Endothelial cell of umbilical vein (primary cell): ENCODE measurements at regions not wholly inside any gene's neighbourhood (a gene's known extent, or its start where the extent isn't known, plus 50 kb on each side); places are given as distances from the start of the nearest gene placed in this dataset.

Experiments
- CTCF ChIP-seq, 2 donors: IDR thresholded peaks; 1 replicate in 1 of 2; 2 replicates in 1 of 2; pipeline ENCODE4 v1.5.1; 2011; ENCODE audit warnings: low read length in 2 of 2, mild to moderate bottlenecking in 2 of 2, moderate library complexity in 2 of 2, control low read depth in 1 of 2, inconsistent platforms in 1 of 2, low read depth in 1 of 2; ENCODE audit not compliant: insufficient read depth in 1 of 2; ENCODE audit errors: extremely low read depth in 1 of 2
- EZH2 ChIP-seq: IDR thresholded peaks from 2 replicates; pipeline ENCODE4 v1.6.1; 2012; ENCODE audit warnings: borderline replicate concordance, low read depth, mild to moderate bottlenecking, moderate library complexity, low read length, inconsistent platforms; ENCODE audit not compliant: severe bottlenecking
- POLR2A ChIP-seq: IDR thresholded peaks from 2 replicates; pipeline ENCODE4 v1.6.1; 2012; ENCODE audit warnings: low read depth, mild to moderate bottlenecking, control low read depth, low read length

GRCh38 chr2:215583881-215584280, 148.0 kb upstream of the FN1 start:
- no peak for TF ChIP-seq CTCF (IDR thresholded peaks at IDR 0.05; ENCODE audit: extremely low read depth in 1 of 2, insufficient read depth in 1 of 2, low read depth in 1 of 2, low read length in 2 of 2)
- TF ChIP-seq POLR2A: no peak
- TF ChIP-seq EZH2: no peak
